Neural cell (in vitro differentiated cells): ENCODE measurements at regions not wholly inside any gene's neighbourhood (a gene's known extent, or its start where the extent isn't known, plus 50 kb on each side); places are given as distances from the start of the nearest gene placed in this dataset.

Experiments
- H2AFZ ChIP-seq: fragments of 200-600, 300-800 bp; sonication (generic), shearing (Covaris generic); 2 replicates; pipeline ENCODE4 v1.6.0; 2014; ENCODE audit warnings: low read depth, mild to moderate bottlenecking, antibody characterized with exemption, low read length, moderate library complexity
- H3F3A ChIP-seq: fragments of 200-600 bp; shearing (Covaris generic); 2 replicates; pipeline ENCODE4 v1.6.1; 2016; ENCODE audit warnings: mild to moderate bottlenecking, moderate library complexity, mixed read lengths, antibody characterized with exemption, low read length; ENCODE audit not compliant: insufficient read depth, poor library complexity, severe bottlenecking
- H3K27ac ChIP-seq: fragments of 200-600, 300-800 bp; sonication (generic), shearing (Covaris generic); 2 replicates; pipeline ENCODE4 v1.5.1; 2014; ENCODE audit warnings: mild to moderate bottlenecking, low read length, moderate library complexity
- H3K27me3 ChIP-seq: fragments of 300-800, 200-600 bp; sonication (generic), shearing (Covaris generic); 2 replicates; pipeline ENCODE4 v1.6.0; 2014; ENCODE audit warnings: mild to moderate bottlenecking, low read depth, low read length, moderate library complexity; ENCODE audit not compliant: insufficient read depth
- H3K36me3 ChIP-seq: fragments of 300-800, 200-600 bp; sonication (generic), shearing (Covaris generic); 2 replicates; pipeline ENCODE4 v1.5.1; 2014; ENCODE audit warnings: mild to moderate bottlenecking, antibody characterized with exemption, low read length, moderate library complexity; ENCODE audit not compliant: insufficient read depth
- H3K4me2 ChIP-seq: fragments of 300-800, 200-600 bp; sonication (generic), shearing (Covaris generic); 2 replicates; pipeline ENCODE4 v1.6.0; 2014; ENCODE audit warnings: mild to moderate bottlenecking, low read length
- H3K4me3 ChIP-seq: fragments of 300-800, 200-600 bp; sonication (generic), shearing (Covaris generic); 2 replicates; pipeline ENCODE4 v1.5.1; 2014; ENCODE audit warnings: mild to moderate bottlenecking, low read length, moderate library complexity
- H3K79me2 ChIP-seq: fragments of 200-600 bp; shearing (Covaris generic); replicated peaks from 2 replicates; pipeline ENCODE4 v1.6.0; 2014; ENCODE audit warnings: mild to moderate bottlenecking, low read length, moderate library complexity; ENCODE audit not compliant: insufficient read depth
- H3K9ac ChIP-seq: fragments of 300-800, 200-600 bp; sonication (generic), shearing (Covaris generic); 2 replicates; pipeline ENCODE4 v1.6.1; 2016; ENCODE audit warnings: mild to moderate bottlenecking, low read length, mixed read lengths
- H3K9me2 ChIP-seq: fragments of 200-600 bp; shearing (Covaris generic); 2 replicates; pipeline ENCODE4 v1.6.1; 2016; ENCODE audit warnings: mild to moderate bottlenecking, low read length, mixed read lengths; ENCODE audit not compliant: insufficient read depth
- H3K9me3 ChIP-seq: fragments of 200-600, 300-800 bp; sonication (generic), shearing (Covaris generic); 2 replicates; pipeline ENCODE4 v1.6.1; 2016; ENCODE audit warnings: mild to moderate bottlenecking, mixed run types, low read length, moderate library complexity, mixed read lengths
- H4K20me1 ChIP-seq: fragments of 200-600 bp; shearing (Covaris generic); 2 replicates; pipeline ENCODE4 v1.6.1; 2016; ENCODE audit warnings: mild to moderate bottlenecking, mixed run types; ENCODE audit not compliant: insufficient read depth
- EP300 ChIP-seq: fragments of 450-650 bp; conservative IDR thresholded peaks from 2 replicates; pipeline ENCODE4 v1.6.1; 2014; ENCODE audit warnings: antibody characterized with exemption, mild to moderate bottlenecking, moderate library complexity; ENCODE audit not compliant: poor library complexity, severe bottlenecking
- EZH2 ChIP-seq: fragments of 200-600, 300-800 bp; shearing (Covaris generic), sonication (generic); IDR thresholded peaks from 2 replicates; pipeline ENCODE4 v1.6.1; 2014; ENCODE audit warnings: antibody characterized with exemption, low read length, borderline replicate concordance, mild to moderate bottlenecking; ENCODE audit not compliant: insufficient read depth, poor library complexity, severe bottlenecking
- MXI1 ChIP-seq: fragments of 450-650 bp; conservative IDR thresholded peaks from 2 replicates; pipeline ENCODE4 v1.6.1; 2014; ENCODE audit warnings: antibody characterized with exemption, mild to moderate bottlenecking; ENCODE audit not compliant: poor library complexity, severe bottlenecking
- POLR2AphosphoS5 ChIP-seq: IDR thresholded peaks from 2 replicates; pipeline ENCODE4 v1.6.1; 2012
- RAD21 ChIP-seq: fragments of 450-650 bp; conservative IDR thresholded peaks from 2 replicates; pipeline ENCODE4 v1.6.1; 2014; ENCODE audit warnings: antibody characterized with exemption, mild to moderate bottlenecking, moderate library complexity
- SMC3 ChIP-seq: fragments of 450-650 bp; conservative IDR thresholded peaks from 2 replicates; pipeline ENCODE4 v1.6.1; 2014; ENCODE audit warnings: antibody characterized with exemption, mild to moderate bottlenecking, moderate library complexity; ENCODE audit not compliant: poor library complexity
- TAF1 ChIP-seq: IDR thresholded peaks from 2 replicates; pipeline ENCODE4 v1.6.1; 2012; ENCODE audit warnings: low read depth
- TF ChIP-seq, protein P1 (sequence below): fragments of 450-650 bp; IDR thresholded peaks from 2 replicates; pipeline ENCODE4 v1.5.1; 2014; ENCODE audit warnings: antibody characterized with exemption, mild to moderate bottlenecking, moderate library complexity; ENCODE audit not compliant: poor library complexity, severe bottlenecking
- TF ChIP-seq, protein P2 (sequence below): IDR thresholded peaks from 2 replicates; pipeline ENCODE4 v1.6.1; 2012; ENCODE audit warnings: borderline replicate concordance

DNA sequence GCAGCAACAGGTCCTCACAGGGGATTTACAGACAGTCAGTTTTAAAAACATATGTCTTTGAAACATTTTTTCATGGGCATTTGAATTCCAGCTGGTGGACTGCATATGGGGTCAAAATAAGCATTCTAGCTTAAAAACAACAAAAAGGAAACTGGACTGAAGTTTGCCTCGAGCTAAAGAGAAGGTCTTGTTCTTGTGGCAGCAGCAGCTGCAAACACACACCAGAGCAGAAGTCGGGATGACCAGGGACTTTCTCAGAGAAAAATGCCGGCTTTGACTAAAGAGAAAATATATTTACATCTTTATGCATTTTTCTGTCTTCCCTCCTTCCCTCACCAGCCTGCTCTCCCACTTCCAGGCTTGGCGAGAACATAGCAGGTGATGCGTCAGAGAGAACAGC, 361.4 kb downstream of the CXCL12 start:
- Histone ChIP-seq H3K36me3 (no peaks in the 10 kb centered on the region), H2AFZ (no peak overlapping the region)

DNA sequence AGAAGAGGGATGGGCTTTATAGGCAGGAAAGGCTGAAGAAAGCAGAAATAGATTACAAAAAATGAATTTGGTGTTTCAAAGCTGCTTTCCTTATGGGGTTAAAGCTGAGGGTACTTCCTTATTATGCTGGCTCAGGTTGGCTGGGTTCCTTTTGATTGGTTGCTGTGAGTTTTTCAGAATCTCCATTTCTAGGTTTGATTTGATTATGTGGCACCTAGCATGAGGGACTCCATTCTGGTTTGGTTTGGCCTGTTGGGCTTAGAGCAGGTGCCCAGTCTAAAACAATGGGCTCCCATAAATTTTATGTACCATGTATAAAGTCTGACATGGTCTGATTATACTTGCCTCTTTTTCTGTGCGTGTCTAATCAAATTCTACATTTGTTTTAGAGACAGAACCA, 362.7 kb downstream of the CXCL12 start:
- H3K4me3 ChIP-seq, result no peak overlapping the region
- no peak overlapping the region for H3K9ac ChIP-seq
- H3F3A ChIP-seq, result no peaks in the 10 kb centered on the region
- no peaks in the 10 kb centered on the region for H3K36me3 ChIP-seq
- no peak overlapping the region for H3K4me2 ChIP-seq
- no peaks in the 10 kb centered on the region for H3K27me3 ChIP-seq
- H4K20me1 ChIP-seq, result no peaks in the 10 kb centered on the region
- no peaks in the 10 kb centered on the region for H3K79me2 ChIP-seq
- H2AFZ ChIP-seq, result no peak overlapping the region
- TF ChIP-seq POLR2AphosphoS5, result no peak
- TF ChIP-seq, protein P1, sequence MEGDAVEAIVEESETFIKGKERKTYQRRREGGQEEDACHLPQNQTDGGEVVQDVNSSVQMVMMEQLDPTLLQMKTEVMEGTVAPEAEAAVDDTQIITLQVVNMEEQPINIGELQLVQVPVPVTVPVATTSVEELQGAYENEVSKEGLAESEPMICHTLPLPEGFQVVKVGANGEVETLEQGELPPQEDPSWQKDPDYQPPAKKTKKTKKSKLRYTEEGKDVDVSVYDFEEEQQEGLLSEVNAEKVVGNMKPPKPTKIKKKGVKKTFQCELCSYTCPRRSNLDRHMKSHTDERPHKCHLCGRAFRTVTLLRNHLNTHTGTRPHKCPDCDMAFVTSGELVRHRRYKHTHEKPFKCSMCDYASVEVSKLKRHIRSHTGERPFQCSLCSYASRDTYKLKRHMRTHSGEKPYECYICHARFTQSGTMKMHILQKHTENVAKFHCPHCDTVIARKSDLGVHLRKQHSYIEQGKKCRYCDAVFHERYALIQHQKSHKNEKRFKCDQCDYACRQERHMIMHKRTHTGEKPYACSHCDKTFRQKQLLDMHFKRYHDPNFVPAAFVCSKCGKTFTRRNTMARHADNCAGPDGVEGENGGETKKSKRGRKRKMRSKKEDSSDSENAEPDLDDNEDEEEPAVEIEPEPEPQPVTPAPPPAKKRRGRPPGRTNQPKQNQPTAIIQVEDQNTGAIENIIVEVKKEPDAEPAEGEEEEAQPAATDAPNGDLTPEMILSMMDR, result no peak
- H3K9me2 ChIP-seq, result no peaks in the 10 kb centered on the region
- no peak overlapping the region for H3K27ac ChIP-seq
- H3K9me3 ChIP-seq, result no peaks in the 10 kb centered on the region

More for the DNA sequence above, 361.4 kb downstream of the CXCL12 start:
- Histone ChIP-seq H3K27ac (no peak overlapping the region), H3K79me2 (no peaks in the 10 kb centered on the region), H3K27me3 (no peaks in the 10 kb centered on the region), H3K4me2 (no peak overlapping the region), H3K9me2 (no peaks in the 10 kb centered on the region), H3K4me3 (no peak overlapping the region), H4K20me1 (no peaks in the 10 kb centered on the region), H3K9me3 (no peaks in the 10 kb centered on the region), H3F3A (no peaks in the 10 kb centered on the region), H3K9ac (no peak overlapping the region)
- TF ChIP-seq EZH2 (no peak), EP300 (no peak), POLR2AphosphoS5 (no peak), SMC3 (no peak), MXI1 (no peak), TAF1 (no peak), RAD21 (no peak)
- TF ChIP-seq, protein P1, result no peak
- TF ChIP-seq, protein P2, sequence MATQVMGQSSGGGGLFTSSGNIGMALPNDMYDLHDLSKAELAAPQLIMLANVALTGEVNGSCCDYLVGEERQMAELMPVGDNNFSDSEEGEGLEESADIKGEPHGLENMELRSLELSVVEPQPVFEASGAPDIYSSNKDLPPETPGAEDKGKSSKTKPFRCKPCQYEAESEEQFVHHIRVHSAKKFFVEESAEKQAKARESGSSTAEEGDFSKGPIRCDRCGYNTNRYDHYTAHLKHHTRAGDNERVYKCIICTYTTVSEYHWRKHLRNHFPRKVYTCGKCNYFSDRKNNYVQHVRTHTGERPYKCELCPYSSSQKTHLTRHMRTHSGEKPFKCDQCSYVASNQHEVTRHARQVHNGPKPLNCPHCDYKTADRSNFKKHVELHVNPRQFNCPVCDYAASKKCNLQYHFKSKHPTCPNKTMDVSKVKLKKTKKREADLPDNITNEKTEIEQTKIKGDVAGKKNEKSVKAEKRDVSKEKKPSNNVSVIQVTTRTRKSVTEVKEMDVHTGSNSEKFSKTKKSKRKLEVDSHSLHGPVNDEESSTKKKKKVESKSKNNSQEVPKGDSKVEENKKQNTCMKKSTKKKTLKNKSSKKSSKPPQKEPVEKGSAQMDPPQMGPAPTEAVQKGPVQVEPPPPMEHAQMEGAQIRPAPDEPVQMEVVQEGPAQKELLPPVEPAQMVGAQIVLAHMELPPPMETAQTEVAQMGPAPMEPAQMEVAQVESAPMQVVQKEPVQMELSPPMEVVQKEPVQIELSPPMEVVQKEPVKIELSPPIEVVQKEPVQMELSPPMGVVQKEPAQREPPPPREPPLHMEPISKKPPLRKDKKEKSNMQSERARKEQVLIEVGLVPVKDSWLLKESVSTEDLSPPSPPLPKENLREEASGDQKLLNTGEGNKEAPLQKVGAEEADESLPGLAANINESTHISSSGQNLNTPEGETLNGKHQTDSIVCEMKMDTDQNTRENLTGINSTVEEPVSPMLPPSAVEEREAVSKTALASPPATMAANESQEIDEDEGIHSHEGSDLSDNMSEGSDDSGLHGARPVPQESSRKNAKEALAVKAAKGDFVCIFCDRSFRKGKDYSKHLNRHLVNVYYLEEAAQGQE, result no peak
